Epithelial cell of esophagus (primary cell): ENCODE measurements at regions not wholly inside any gene's neighbourhood (a gene's known extent, or its start where the extent isn't known, plus 50 kb on each side); places are given as distances from the start of the nearest gene placed in this dataset.
A peak's percentile ranks its signal among the peaks of the same experiment; 100 is the strongest.

Experiments
- DNase-seq: peaks from one replicate; pipeline ENCODE4 v3.0.0; 2010; ENCODE audit warnings: low read depth
- H3K4me3 ChIP-seq: 2 replicates; pipeline ENCODE4 v1.5.1; 2011; ENCODE audit warnings: mild to moderate bottlenecking, low read length, control low read depth
- CTCF ChIP-seq: IDR thresholded peaks from 2 replicates; pipeline ENCODE4 v1.5.1; 2011; ENCODE audit warnings: low read depth, mild to moderate bottlenecking, low read length, control low read depth, inconsistent platforms; ENCODE audit not compliant: insufficient read depth; ENCODE audit errors: missing control alignments

GRCh38 chr18:74023220-74023619 is 124.4 kb downstream of the FBXO15 start:
- no peak for DNase-seq
- no peak for TF ChIP-seq CTCF
- H3K4me3 ChIP-seq, result no peak overlapping the region

- DNase-seq, result peak; percentile 19
- no peak for TF ChIP-seq CTCF
Measured at GRCh38 chr18:74019864-74020263, 127.8 kb downstream of the FBXO15 start.

GRCh38 chr18:74013955-74014354 is 133.7 kb downstream of the FBXO15 start:
- no peak for TF ChIP-seq CTCF
- peak; percentile 89 for DNase-seq
- no peak overlapping the region for H3K4me3 ChIP-seq

More at GRCh38 chr18:74019864-74020263, 127.8 kb downstream of the FBXO15 start:
- H3K4me3 ChIP-seq, result no peak overlapping the region

GRCh38 chr18:74012954-74013630 is 134.5 kb downstream of the FBXO15 start:
- DNase-seq, result no peak
- no peak overlapping the region for H3K4me3 ChIP-seq
- TF ChIP-seq CTCF, result no peak

GRCh38 chr18:74006143-74006542 is 141.5 kb downstream of the FBXO15 start:
- no peak overlapping the region for H3K4me3 ChIP-seq
- TF ChIP-seq CTCF, result no peak
- no peak for DNase-seq

GRCh38 chr18:74005320-74006109 is 142.1 kb downstream of the FBXO15 start:
- no peak overlapping the region for H3K4me3 ChIP-seq
- DNase-seq, result no peak
- no peak for TF ChIP-seq CTCF
